BJ (cell line): ENCODE measurements at regions not wholly inside any gene's neighbourhood (a gene's known extent, or its start where the extent isn't known, plus 50 kb on each side); places are given as distances from the start of the nearest gene placed in this dataset.

Experiments used
- CTCF ChIA-PET: fragments of 350-600 bp; formaldehyde crosslinking; extraction: SDS; loops from one replicate; lab custom pipeline; 2021; ENCODE audit warnings: antibody characterized with exemption, inconsistent platforms; lab: Yijun Ruan, JAX
- POLR2A ChIA-PET: fragments of 300-600 bp; sonication (Branson Sonifier 250); formaldehyde crosslinking; extraction: SDS; loops from one replicate; lab custom pipeline; 2021; ENCODE audit warnings: antibody characterized with exemption; lab: Charles Lee
- DNase-seq: peaks from one replicate; pipeline ENCODE4 v3.0.0-alpha.2; 2011; ENCODE audit warnings: low read depth
- H3K27me3 ChIP-seq: 2 replicates; pipeline ENCODE4 v1.6.0; 2011; ENCODE audit warnings: low read length; ENCODE audit not compliant: control insufficient read depth, insufficient read depth
- H3K36me3 ChIP-seq: 2 replicates; pipeline ENCODE4 v1.5.1; 2011; ENCODE audit warnings: low read length; ENCODE audit not compliant: control insufficient read depth, insufficient read depth
- H3K4me3 ChIP-seq: 2 replicates; pipeline ENCODE4 v1.5.1; 2011; ENCODE audit warnings: low read depth, mild to moderate bottlenecking, control low read depth, low read length
- CTCF ChIP-seq: IDR thresholded peaks from 2 replicates; pipeline ENCODE4 v1.5.1; 2011; ENCODE audit warnings: low read depth, mild to moderate bottlenecking, control low read depth, inconsistent platforms, low read length, moderate library complexity; ENCODE audit not compliant: insufficient read depth

- TF ChIP-seq CTCF: no peak
- DNase-seq: no peak
- ChIA-PET POLR2A (no interaction called here), CTCF (no interaction called here)
- no peaks in the 10 kb centered on the region for H3K27me3 ChIP-seq
- H3K36me3 ChIP-seq: no peaks in the 10 kb centered on the region
- H3K4me3 ChIP-seq: no peak overlapping the region
Observed at GRCh38 chr3:18870074-18870640, 278.2 kb upstream of the KCNH8 start.

GRCh38 chr3:18868911-18869689, 279.2 kb upstream of the KCNH8 start:
- POLR2A ChIA-PET: no interaction called here
- no peak for TF ChIP-seq CTCF
- no peak for DNase-seq

GRCh38 chr3:18866899-18867298, 281.4 kb upstream of the KCNH8 start:
- no peak for DNase-seq
- ChIA-PET POLR2A (no interaction called here), CTCF (no interaction called here)

More at GRCh38 chr3:18868911-18869689, 279.2 kb upstream of the KCNH8 start:
- no peaks in the 10 kb centered on the region for H3K36me3 ChIP-seq
- no peak overlapping the region for H3K4me3 ChIP-seq
- no peaks in the 10 kb centered on the region for H3K27me3 ChIP-seq
- CTCF ChIA-PET: no interaction called here

GRCh38 chr3:18864933-18865731, 283.2 kb upstream of the KCNH8 start:
- Histone ChIP-seq H3K4me3 (no peak overlapping the region), H3K27me3 (no peaks in the 10 kb centered on the region), H3K36me3 (no peaks in the 10 kb centered on the region)
- CTCF ChIA-PET: no interaction called here
- DNase-seq: no peak
- TF ChIP-seq CTCF: no peak
- POLR2A ChIA-PET: no interaction called here

More at GRCh38 chr3:18866899-18867298, 281.4 kb upstream of the KCNH8 start:
- TF ChIP-seq CTCF: no peak
- Histone ChIP-seq H3K36me3 (no peaks in the 10 kb centered on the region), H3K4me3 (no peak overlapping the region), H3K27me3 (no peaks in the 10 kb centered on the region)

GRCh38 chr3:18862077-18862476, 286.2 kb upstream of the KCNH8 start:
- POLR2A ChIA-PET: no interaction called here
- CTCF ChIA-PET: no interaction called here
- TF ChIP-seq CTCF: no peak
- no peak overlapping the region for H3K4me3 ChIP-seq
- no peak for DNase-seq
- no peaks in the 10 kb centered on the region for H3K36me3 ChIP-seq
- H3K27me3 ChIP-seq: no peaks in the 10 kb centered on the region
